GM19438 (cell line): ENCODE measurements at regions not wholly inside any gene's neighbourhood (a gene's known extent, or its start where the extent isn't known, plus 50 kb on each side); places are given as distances from the start of the nearest gene placed in this dataset.
A peak's percentile ranks its signal among the peaks of the same experiment; 100 is the strongest.
"Not testable (repeated sequence)": the region's sequence is repeated elsewhere in the genome, so short reads cannot be mapped to it uniquely, and the experiment has no call there.

Experiments
- ATAC-seq: cut with Tn5 transposase; IDR thresholded peaks from one replicate; pipeline ENCODE4 v1.9.1; 2021; ENCODE audit warnings: low read depth; ENCODE audit not compliant: unreplicated experiment

- no peak for ATAC-seq
These were observed 161.5 kb upstream of the CDKN2B start for GRCh38 chr9:22170556-22170955.

DNA sequence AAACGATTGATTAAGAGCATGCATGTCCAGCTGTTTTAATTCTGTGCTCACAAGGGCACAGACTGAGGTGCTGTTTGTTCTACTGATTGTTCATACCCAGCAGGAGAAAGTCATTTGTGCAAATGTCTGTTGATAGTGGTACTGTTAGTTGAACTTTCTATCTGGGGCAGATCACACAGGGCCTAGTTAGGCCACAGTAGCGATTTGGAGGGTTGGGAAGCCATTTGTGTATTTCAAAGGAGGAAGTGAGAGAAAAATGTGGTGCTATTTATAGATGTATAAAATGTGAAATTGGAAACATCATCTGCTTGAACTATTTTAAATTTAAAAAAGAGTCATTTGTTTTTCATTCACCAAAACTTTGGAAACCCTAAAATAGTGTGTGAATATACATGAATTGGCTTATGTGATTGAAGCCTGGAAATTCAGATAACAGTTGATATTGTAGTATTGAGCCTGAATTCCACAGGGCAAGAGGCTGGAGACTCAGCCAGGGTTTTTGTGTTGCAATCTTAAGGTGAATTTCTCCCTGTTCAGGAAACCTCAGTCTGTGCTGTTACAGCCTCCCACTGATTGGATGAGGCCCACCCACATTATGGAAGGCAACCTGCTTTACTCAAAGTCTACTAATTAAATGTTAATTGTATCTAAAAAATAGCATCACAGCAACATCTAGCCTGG lies 162.0 kb upstream of the CDKN2B start:
- ATAC-seq = no peak

DNA sequence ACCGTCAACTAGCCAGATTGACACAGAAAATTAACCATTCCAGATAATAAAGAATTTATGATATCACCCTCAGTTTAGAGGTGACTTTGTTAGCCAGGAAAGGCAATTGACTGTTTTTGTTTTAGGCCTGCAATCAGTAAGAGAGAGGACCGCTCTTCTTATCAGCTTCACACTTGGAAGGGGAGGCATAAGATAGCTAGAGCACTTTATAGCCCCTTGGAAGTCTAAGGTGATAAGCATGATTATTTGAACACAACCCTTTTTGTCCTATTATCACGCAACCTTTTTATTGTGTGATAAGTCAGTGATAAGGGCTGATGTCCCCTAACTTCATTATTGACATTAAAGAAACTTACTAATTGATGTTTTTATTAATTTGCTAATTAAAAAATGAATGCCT lies 162.6 kb upstream of the CDKN2B start:
- no peak for ATAC-seq

- no peak for ATAC-seq
These were observed 164.8 kb upstream of the CDKN2B start for GRCh38 chr9:22173908-22174307.

GRCh38 chr9:22175972-22176545 lies 167.0 kb upstream of the CDKN2B start:
- no peak for ATAC-seq

DNA sequence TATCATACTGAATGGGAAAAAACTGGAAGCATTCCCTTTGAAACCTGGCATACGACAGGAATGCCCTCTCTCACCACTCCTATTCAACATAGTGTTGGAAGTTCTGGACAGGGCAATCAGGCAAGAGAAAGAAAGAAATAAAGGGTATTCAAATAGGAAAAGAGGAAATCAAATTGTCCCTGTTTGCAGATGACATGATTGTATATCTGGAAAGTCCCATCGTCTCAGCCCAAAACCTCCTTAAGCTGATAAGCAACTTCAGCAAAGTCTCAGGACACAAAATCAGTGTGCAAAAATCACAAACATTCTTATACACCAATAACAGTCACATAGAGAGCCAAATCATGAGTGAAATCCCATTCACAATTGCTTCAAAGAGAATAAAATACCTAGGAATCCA lies 171.9 kb upstream of the CDKN2B start:
- ATAC-seq = not testable (repeated sequence)

DNA sequence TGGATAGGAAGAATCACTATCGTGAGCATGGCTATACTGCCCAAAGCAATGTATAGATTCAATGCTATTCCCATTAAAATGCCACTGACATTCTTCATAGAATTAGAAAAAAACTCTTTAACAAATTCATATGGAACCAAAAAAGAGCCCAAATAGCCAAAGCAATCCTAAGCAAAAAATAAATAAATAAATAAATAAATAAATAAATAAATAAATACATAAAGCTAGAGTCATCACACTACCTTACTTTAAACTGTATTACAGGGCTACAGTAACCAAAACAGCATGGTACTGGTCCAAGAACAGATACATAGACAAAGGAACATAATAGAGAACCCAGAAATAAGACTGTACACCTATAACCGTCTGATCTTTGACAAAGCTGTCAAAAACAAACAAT lies 180.4 kb upstream of the CDKN2B start:
- no peak for ATAC-seq

GRCh38 chr9:22197000-22197399 lies 187.9 kb upstream of the CDKN2B start:
- peak; percentile 86 for ATAC-seq

DNA sequence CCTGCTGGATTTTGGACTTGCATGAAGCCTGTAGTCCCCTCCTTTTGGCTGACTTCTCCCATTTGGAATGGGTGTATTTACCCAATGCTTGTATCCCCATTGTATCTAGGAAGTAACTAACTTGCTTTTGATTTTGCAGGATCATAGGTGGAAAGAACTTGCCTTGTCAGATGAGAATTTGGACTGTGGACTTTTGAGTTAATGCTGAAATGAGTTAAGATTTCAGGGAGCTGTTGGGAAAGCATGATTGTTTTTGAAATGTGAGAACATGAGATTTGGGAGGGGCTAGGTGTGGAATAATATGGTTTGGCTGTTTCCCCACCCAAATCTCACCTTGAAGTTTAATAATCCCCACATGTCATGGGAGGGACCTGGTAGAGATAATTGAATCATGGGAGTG lies 189.6 kb upstream of the CDKN2B start:
- ATAC-seq = no peak

GRCh38 chr9:22201256-22201655 lies 192.2 kb upstream of the CDKN2B start:
- no peak for ATAC-seq

GRCh38 chr9:22203371-22204138 lies 194.4 kb upstream of the CDKN2B start:
- no peak for ATAC-seq

DNA sequence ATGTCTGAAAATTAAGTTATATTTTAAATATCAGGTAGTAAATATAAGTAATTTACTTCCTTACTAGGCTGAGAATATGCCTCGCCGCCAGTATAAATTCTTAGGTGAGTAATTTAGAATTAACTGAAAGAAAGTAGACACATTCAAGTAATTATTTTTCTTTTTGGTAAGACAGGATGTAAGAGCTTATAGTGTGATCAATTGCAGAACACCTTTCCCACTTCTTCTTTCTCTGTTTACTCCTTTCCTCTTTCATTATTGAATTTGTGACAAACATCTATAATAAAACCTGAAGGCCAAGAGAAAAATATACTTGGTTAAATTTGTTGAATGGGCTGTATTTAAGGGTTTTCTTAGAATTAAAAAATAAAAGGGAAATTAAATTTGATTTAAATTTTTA lies 195.1 kb upstream of the CDKN2B start:
- no peak for ATAC-seq

GRCh38 chr9:22206833-22207232 lies 197.7 kb upstream of the CDKN2B start:
- ATAC-seq = no peak

GRCh38 chr9:22208846-22209585 lies 199.9 kb upstream of the CDKN2B start:
- no peak for ATAC-seq

DNA sequence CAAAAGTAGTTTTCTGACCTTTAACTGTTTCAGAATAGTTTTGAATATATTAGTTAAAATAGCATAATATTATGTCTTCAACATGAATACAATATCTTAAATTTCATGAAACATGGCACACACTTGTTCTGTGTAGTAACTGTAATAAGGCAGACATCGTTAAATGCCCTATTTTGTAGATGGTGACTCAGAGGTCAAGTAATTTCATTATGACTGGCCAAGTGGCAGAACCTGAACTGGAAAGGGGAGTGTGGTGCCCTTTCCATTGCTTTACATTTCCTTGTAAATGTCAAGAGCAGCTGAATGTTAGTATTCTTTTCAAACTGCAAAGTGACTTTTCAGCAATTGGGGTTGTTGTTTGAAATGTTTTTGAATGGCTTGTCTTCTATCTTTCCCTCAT lies 201.2 kb upstream of the CDKN2B start:
- no peak for ATAC-seq

- ATAC-seq = no peak
These were observed 201.8 kb upstream of the CDKN2B start for GRCh38 chr9:22210936-22211335.

- no peak for ATAC-seq
These were observed 202.7 kb upstream of the CDKN2B start for GRCh38 chr9:22211588-22212360.

- ATAC-seq = no peak
These were observed 204.9 kb upstream of the CDKN2B start for GRCh38 chr9:22214021-22214420.

DNA sequence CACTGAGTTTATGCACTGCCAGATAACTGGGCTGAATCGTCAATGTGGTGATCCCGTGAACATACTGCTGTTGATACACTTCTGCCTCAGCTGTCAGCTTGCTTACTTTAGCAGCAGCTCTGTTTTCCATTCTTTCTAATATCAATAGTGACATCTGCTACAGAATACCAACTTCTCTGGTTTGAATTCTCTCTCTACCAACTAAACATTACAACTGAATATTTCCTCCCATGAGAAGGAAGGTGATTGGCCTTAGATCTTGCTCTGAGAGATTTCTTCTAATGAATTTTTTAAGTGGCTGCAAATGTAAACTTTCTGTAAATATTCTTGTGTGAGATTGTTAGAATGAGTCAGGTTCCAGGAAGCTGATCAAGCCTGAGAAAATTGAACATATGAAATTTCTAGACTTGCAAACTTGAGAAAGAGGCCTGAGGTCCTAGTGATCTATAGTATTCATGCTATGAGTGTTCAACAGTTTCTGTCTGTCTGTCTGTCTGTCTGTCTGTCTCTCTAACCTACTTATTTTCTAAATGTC lies 205.5 kb upstream of the CDKN2B start:
- no peak for ATAC-seq

DNA sequence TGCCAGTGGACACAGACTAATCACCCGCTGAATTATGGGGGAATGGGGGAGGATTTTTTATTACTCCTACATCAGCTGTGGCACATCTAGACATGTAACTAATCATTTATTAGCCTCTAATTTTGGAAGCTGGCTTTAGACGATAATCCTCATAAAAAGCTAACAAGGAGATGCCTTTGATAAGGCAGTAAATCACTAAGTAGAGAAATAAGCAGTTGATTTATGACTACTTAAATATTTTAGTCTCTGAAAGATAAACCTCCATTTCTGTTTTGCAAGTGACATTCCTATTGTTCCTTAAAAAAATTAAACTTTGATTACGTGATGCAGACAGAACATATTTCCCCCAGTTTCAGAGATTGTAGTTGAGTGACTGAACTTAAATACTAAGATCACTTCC lies 206.4 kb upstream of the CDKN2B start:
- no peak for ATAC-seq
